Coronary artery (tissue), 2 donors: ENCODE measurements at regions not wholly inside any gene's neighbourhood (a gene's known extent, or its start where the extent isn't known, plus 50 kb on each side); places are given as distances from the start of the nearest gene placed in this dataset.

ENCODE experiments used
- DNase-seq: peaks from one replicate; pipeline ENCODE4 v3.0.0-alpha.2; 2017; ENCODE audit warnings: low spot score
- H3K27ac ChIP-seq, 2 donors: fragments of 200-600 bp; sonication (generic); one replicate each; pipeline ENCODE4 v1.5.1; 2016 to 2019
- H3K4me3 ChIP-seq: fragments of 200-600 bp; sonication (generic); 2 replicates; pipeline ENCODE4 v1.5.1; 2016; ENCODE audit warnings: mild to moderate bottlenecking, moderate library complexity
- CTCF ChIP-seq: fragments of 200-600 bp; sonication (generic); IDR thresholded peaks from one replicate; pipeline ENCODE4 v1.5.1; 2019; ENCODE audit warnings: antibody characterized with exemption

- H3K27ac ChIP-seq = no peak overlapping the region
- no peak for TF ChIP-seq CTCF
- H3K4me3 ChIP-seq = no peak overlapping the region
- DNase-seq = no peak
Observed at GRCh38 chr14:100638211-100638855, 51.1 kb upstream of the BEGAIN start.

GRCh38 chr14:100639280-100639679 is 52.1 kb upstream of the BEGAIN start:
- Histone ChIP-seq H3K27ac (no peak overlapping the region), H3K4me3 (no peak overlapping the region)
- DNase-seq = no peak

DNA sequence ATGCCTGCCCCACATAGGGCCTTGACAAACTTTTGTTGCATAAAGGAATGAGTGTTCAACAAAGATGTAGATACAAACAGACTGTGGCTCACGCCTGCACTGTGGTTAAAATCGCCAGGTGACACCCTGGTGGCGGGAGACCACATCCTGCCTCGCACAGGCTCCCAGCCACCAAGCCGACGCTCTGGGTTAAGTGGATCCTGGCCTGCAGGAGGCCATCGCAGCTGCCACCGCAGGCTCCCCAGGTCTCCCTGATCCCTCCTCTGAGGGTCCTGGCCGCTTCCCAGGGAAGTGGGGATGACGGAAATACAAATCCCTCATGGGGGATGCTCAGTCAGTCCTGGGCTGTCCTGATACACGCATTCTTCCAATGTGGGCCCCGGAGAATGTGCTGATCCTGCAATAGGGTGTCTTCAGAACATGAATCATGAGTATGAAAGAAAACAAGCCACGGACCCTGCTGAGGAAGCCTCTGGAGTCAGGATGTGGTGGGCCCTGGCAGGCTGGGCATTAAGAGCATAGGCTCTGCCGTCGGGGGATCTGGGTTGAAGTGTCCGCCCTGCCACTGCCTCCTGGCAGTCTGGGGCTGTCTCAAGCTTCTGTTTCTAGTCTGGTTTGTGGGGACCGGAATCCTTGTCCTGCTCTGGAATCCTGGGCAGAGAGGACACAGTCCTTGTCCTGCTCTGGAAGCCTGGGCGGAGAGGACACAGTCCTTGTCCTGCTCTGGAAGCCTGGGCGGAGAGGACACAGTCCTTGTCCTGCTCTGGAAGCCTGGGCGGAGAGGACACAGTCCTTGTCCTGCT is 53.5 kb upstream of the BEGAIN start:
- no peak for DNase-seq
- no peak for TF ChIP-seq CTCF
- H3K4me3 ChIP-seq = no peak overlapping the region
- H3K27ac ChIP-seq = no peak overlapping the region

More at GRCh38 chr14:100639280-100639679, 52.1 kb upstream of the BEGAIN start:
- TF ChIP-seq CTCF = no peak

GRCh38 chr14:100641274-100641860 is 54.1 kb upstream of the BEGAIN start:
- Histone ChIP-seq H3K27ac (no peak overlapping the region), H3K4me3 (no peak overlapping the region)
- no peak for DNase-seq
- no peak for TF ChIP-seq CTCF

GRCh38 chr14:100643426-100643825 is 56.2 kb upstream of the BEGAIN start:
- no peak for TF ChIP-seq CTCF
- no peak overlapping the region for H3K4me3 ChIP-seq
- no peak for DNase-seq
- no peak overlapping the region for H3K27ac ChIP-seq

- Histone ChIP-seq H3K4me3 (no peak overlapping the region), H3K27ac (no peak overlapping the region)
- no peak for DNase-seq
- TF ChIP-seq CTCF = no peak
Observed at GRCh38 chr14:100644383-100644782, 57.2 kb upstream of the BEGAIN start.
